Activated naive CD8-positive, alpha-beta T cell treated with anti-CD3 and anti-CD28 coated beads, Interleukin-2, amount 10 ng/mL, durations not matched to agents 7 days and 5 days (primary cell): ENCODE measurements at regions not wholly inside any gene's neighbourhood (a gene's known extent, or its start where the extent isn't known, plus 50 kb on each side); places are given as distances from the start of the nearest gene placed in this dataset.

Experiments used
- ATAC-seq: fragments of 150-1000 bp; cut with Tn5 transposase; one replicate; pipeline ENCODE4 v1.10.0; 2021; ENCODE audit warnings: low read depth, moderate library complexity
- POLR2A ChIA-PET: fragments of 350-600 bp; sonication (Branson Sonifier 250); formaldehyde crosslinking; loops from one replicate; lab custom pipeline; 2021; ENCODE audit warnings: antibody characterized with exemption; lab: Charles Lee
- DNase-seq: peaks from one replicate; pipeline ENCODE4 v3.0.0; 2021
- H3K27ac Mint-ChIP-seq: one replicate; pipeline ENCODE4 v1.8.0; 2022; ENCODE audit warnings: mild to moderate bottlenecking, mixed read lengths
- H3K27me3 Mint-ChIP-seq: one replicate; pipeline ENCODE4 v1.8.0; 2022; ENCODE audit warnings: mild to moderate bottlenecking, moderate library complexity, mixed read lengths
- H3K36me3 Mint-ChIP-seq: one replicate; pipeline ENCODE4 v1.8.0; 2021; ENCODE audit warnings: mild to moderate bottlenecking, mixed read lengths
- H3K4me1 Mint-ChIP-seq: one replicate; pipeline ENCODE4 v1.8.0; 2021; ENCODE audit warnings: mixed read lengths
- H3K4me3 Mint-ChIP-seq: one replicate; pipeline ENCODE4 v1.8.0; 2022; ENCODE audit warnings: mild to moderate bottlenecking, moderate library complexity, mixed read lengths
- H3K9me3 Mint-ChIP-seq: one replicate; pipeline ENCODE4 v1.8.0; 2021; ENCODE audit warnings: mixed read lengths

- no peak overlapping the region for H3K4me3 Mint-ChIP-seq
- H3K36me3 Mint-ChIP-seq, result no peaks in the 10 kb centered on the region
- POLR2A ChIA-PET, result no interaction called here
- H3K9me3 Mint-ChIP-seq, result no peaks in the 10 kb centered on the region
- no peaks in the 10 kb centered on the region for H3K27me3 Mint-ChIP-seq
- no peak for ATAC-seq
- no peaks in the 10 kb centered on the region for H3K4me1 Mint-ChIP-seq
- no peak for DNase-seq
- H3K27ac Mint-ChIP-seq, result no peak overlapping the region
These were observed 112.8 kb downstream of the SAMD5 start for GRCh38 chr6:147621263-147621662.

- Mint-ChIP-seq H3K9me3 (no peaks in the 10 kb centered on the region), H3K27ac (no peak overlapping the region), H3K4me3 (no peak overlapping the region), H3K4me1 (no peaks in the 10 kb centered on the region), H3K27me3 (no peaks in the 10 kb centered on the region), H3K36me3 (no peaks in the 10 kb centered on the region)
- POLR2A ChIA-PET, result no interaction called here
- no peak for ATAC-seq
- no peak for DNase-seq
These were observed 113.5 kb downstream of the SAMD5 start for GRCh38 chr6:147621961-147622360.

GRCh38 chr6:147624946-147625515 is 116.5 kb downstream of the SAMD5 start:
- H3K4me3 Mint-ChIP-seq, result no peak overlapping the region
- POLR2A ChIA-PET, result no interaction called here
- no peaks in the 10 kb centered on the region for H3K27me3 Mint-ChIP-seq
- no peaks in the 10 kb centered on the region for H3K9me3 Mint-ChIP-seq
- ATAC-seq, result no peak
- no peak overlapping the region for H3K27ac Mint-ChIP-seq
- H3K4me1 Mint-ChIP-seq, result no peaks in the 10 kb centered on the region
- no peak for DNase-seq
- no peaks in the 10 kb centered on the region for H3K36me3 Mint-ChIP-seq

- Mint-ChIP-seq H3K4me3 (no peak overlapping the region), H3K27ac (no peak overlapping the region), H3K9me3 (no peaks in the 10 kb centered on the region), H3K36me3 (no peaks in the 10 kb centered on the region), H3K27me3 (no peaks in the 10 kb centered on the region), H3K4me1 (no peaks in the 10 kb centered on the region)
- no peak for DNase-seq
- POLR2A ChIA-PET, result no interaction called here
- ATAC-seq, result no peak
These were observed 117.5 kb downstream of the SAMD5 start for GRCh38 chr6:147625946-147626345.

GRCh38 chr6:147627411-147627810 is 118.9 kb downstream of the SAMD5 start:
- H3K27ac Mint-ChIP-seq, result no peak overlapping the region
- no peak for DNase-seq
- H3K4me1 Mint-ChIP-seq, result no peaks in the 10 kb centered on the region
- no peaks in the 10 kb centered on the region for H3K36me3 Mint-ChIP-seq
- H3K9me3 Mint-ChIP-seq, result no peaks in the 10 kb centered on the region
- H3K27me3 Mint-ChIP-seq, result no peaks in the 10 kb centered on the region
- POLR2A ChIA-PET, result no interaction called here
- ATAC-seq, result no peak
- no peak overlapping the region for H3K4me3 Mint-ChIP-seq

GRCh38 chr6:147633191-147633590 is 124.7 kb downstream of the SAMD5 start:
- Mint-ChIP-seq H3K27ac (no peak overlapping the region), H3K27me3 (peaks cover 2% of the 10 kb centered on the region), H3K4me3 (no peak overlapping the region), H3K36me3 (no peaks in the 10 kb centered on the region), H3K9me3 (peaks cover 6% of the 10 kb centered on the region), H3K4me1 (no peaks in the 10 kb centered on the region)
- ATAC-seq (no peak), DNase-seq (no peak)
- POLR2A ChIA-PET, result no interaction called here

GRCh38 chr6:147637620-147638195 is 129.2 kb downstream of the SAMD5 start:
- no peak overlapping the region for H3K27ac Mint-ChIP-seq

GRCh38 chr6:147639279-147639678 is 130.8 kb downstream of the SAMD5 start:
- H3K4me3 Mint-ChIP-seq, result no peak overlapping the region
- H3K4me1 Mint-ChIP-seq, result no peaks in the 10 kb centered on the region
- POLR2A ChIA-PET, result no interaction called here
- ATAC-seq (no peak), DNase-seq (no peak)
- no peak overlapping the region for H3K27ac Mint-ChIP-seq
- H3K27me3 Mint-ChIP-seq, result peaks cover 2% of the 10 kb centered on the region
- H3K36me3 Mint-ChIP-seq, result no peaks in the 10 kb centered on the region
- H3K9me3 Mint-ChIP-seq, result peaks cover 5% of the 10 kb centered on the region

More at GRCh38 chr6:147637620-147638195, 129.2 kb downstream of the SAMD5 start:
- Mint-ChIP-seq H3K4me3 (no peak overlapping the region), H3K9me3 (peaks cover 6% of the 10 kb centered on the region), H3K4me1 (no peaks in the 10 kb centered on the region), H3K36me3 (no peaks in the 10 kb centered on the region), H3K27me3 (peaks cover 2% of the 10 kb centered on the region)
- ATAC-seq (no peak), DNase-seq (no peak)
- POLR2A ChIA-PET, result no interaction called here

GRCh38 chr6:147640606-147641005 is 132.1 kb downstream of the SAMD5 start:
- ATAC-seq (no peak), DNase-seq (no peak)
- peaks cover 5% of the 10 kb centered on the region for H3K9me3 Mint-ChIP-seq
- H3K4me1 Mint-ChIP-seq, result no peaks in the 10 kb centered on the region
- H3K4me3 Mint-ChIP-seq, result no peak overlapping the region
- H3K27me3 Mint-ChIP-seq, result peaks cover 2% of the 10 kb centered on the region
- H3K27ac Mint-ChIP-seq, result no peak overlapping the region
- no peaks in the 10 kb centered on the region for H3K36me3 Mint-ChIP-seq
- POLR2A ChIA-PET, result no interaction called here

GRCh38 chr6:147641511-147641910 is 133.0 kb downstream of the SAMD5 start:
- ATAC-seq, result no peak
- Mint-ChIP-seq H3K4me1 (no peaks in the 10 kb centered on the region), H3K27ac (no peak overlapping the region), H3K9me3 (peaks cover 2% of the 10 kb centered on the region), H3K27me3 (peaks cover 2% of the 10 kb centered on the region), H3K4me3 (no peak overlapping the region), H3K36me3 (no peaks in the 10 kb centered on the region)
- DNase-seq, result no peak
- POLR2A ChIA-PET, result no interaction called here

- POLR2A ChIA-PET, result no interaction called here
- H3K4me3 Mint-ChIP-seq, result no peak overlapping the region
- no peaks in the 10 kb centered on the region for H3K4me1 Mint-ChIP-seq
- H3K36me3 Mint-ChIP-seq, result no peaks in the 10 kb centered on the region
- H3K27me3 Mint-ChIP-seq, result peaks cover 2% of the 10 kb centered on the region
- ATAC-seq, result no peak
- H3K9me3 Mint-ChIP-seq, result no peaks in the 10 kb centered on the region
- no peak for DNase-seq
- H3K27ac Mint-ChIP-seq, result no peak overlapping the region
These were observed 134.0 kb downstream of the SAMD5 start for GRCh38 chr6:147642458-147642857.

GRCh38 chr6:147643341-147644200 is 135.1 kb downstream of the SAMD5 start:
- H3K27ac Mint-ChIP-seq, result no peak overlapping the region
- POLR2A ChIA-PET, result no interaction called here
- no peaks in the 10 kb centered on the region for H3K4me1 Mint-ChIP-seq
- H3K4me3 Mint-ChIP-seq, result no peak overlapping the region
- H3K36me3 Mint-ChIP-seq, result no peaks in the 10 kb centered on the region
- ATAC-seq (no peak), DNase-seq (no peak)
- no peaks in the 10 kb centered on the region for H3K9me3 Mint-ChIP-seq
- H3K27me3 Mint-ChIP-seq, result no peaks in the 10 kb centered on the region

- Mint-ChIP-seq H3K36me3 (no peaks in the 10 kb centered on the region), H3K4me3 (no peak overlapping the region), H3K27me3 (peaks cover 3% of the 10 kb centered on the region), H3K4me1 (no peaks in the 10 kb centered on the region), H3K27ac (no peak overlapping the region), H3K9me3 (peaks cover 4% of the 10 kb centered on the region)
- no peak for ATAC-seq
- POLR2A ChIA-PET, result no interaction called here
- DNase-seq, result no peak
These were observed 140.4 kb downstream of the SAMD5 start for GRCh38 chr6:147648916-147649315.
